ENCODE measurements at regions not wholly inside any gene's neighbourhood (a gene's known extent, or its start where the extent isn't known, plus 50 kb on each side); places are given as distances from the start of the nearest gene placed in this dataset.

- no peak for DNase-seq (ENCODE audit: low read depth)
Observed at GRCh38 chr2:65652066-65652465, 219.7 kb upstream of the SPRED2 start.

- DNase-seq (ENCODE audit: low read depth): no peak
Observed at GRCh38 chr2:65649811-65650589, 217.6 kb upstream of the SPRED2 start.

DNA sequence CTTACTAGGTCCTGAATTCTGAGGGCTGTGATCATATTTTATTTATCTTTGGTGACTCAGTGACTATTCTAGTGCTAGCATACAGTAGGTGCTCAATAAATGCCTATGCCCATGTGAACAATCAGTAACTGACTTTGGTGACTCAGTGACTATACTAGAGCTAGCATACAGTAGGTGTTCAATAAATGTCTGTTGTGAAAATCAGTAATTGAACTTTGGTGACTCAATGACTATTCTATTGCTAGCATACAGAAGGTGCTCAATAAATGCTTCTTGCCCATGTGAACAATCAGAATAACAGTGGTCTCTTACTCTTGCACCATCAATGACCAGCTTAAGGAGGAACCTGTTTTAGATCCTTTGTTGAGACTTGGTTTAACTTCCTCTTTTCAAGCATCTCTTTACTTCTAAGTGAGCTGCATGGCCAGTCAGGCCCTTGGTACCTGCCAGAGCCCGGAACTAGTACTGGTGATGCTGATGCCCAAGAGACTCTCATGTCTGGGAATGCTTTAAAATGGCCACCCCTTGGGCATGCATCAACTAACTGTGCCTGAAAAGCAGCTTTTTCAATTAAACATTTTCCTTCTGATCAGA, 214.9 kb upstream of the SPRED2 start:
- no peak for DNase-seq (ENCODE audit: low read depth)

GRCh38 chr2:65640793-65641103, 208.3 kb upstream of the SPRED2 start:
- DNase-seq (ENCODE audit: low read depth): no peak

DNA sequence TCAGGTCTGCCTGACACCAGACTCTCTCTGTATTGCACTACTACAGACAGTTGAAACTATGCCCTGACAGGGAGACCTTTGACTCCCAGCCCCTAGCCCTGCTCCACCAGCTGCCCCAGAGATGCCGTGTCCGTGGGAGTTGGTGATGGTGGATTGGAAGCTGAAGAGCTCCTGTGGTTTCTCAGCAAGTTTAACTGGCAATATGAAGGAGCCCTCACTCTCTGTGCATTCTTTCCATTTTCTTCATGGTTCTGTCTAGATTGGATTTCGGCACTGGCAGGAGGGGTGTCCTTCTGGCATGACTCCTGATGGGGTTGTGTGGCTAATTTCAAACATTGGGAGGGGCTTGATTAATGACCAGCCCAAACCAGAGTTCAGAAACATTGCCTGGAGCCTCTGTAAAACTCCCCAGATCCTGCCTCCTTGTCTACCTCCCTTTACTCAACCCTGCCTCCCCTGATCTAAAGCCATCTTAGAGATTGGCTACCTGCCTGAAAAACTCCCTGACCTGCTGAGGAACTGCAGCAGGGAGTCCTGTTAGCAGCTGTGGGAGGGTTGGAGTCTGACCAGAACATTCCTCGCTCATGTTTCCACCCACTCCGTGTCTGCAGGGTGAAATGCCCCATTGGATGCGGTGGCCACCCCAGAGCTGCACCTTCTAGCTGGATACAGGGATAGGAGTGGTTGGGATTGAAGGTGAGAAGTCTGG, 206.9 kb upstream of the SPRED2 start:
- peak; percentile 54 for DNase-seq (ENCODE audit: low read depth)

DNA sequence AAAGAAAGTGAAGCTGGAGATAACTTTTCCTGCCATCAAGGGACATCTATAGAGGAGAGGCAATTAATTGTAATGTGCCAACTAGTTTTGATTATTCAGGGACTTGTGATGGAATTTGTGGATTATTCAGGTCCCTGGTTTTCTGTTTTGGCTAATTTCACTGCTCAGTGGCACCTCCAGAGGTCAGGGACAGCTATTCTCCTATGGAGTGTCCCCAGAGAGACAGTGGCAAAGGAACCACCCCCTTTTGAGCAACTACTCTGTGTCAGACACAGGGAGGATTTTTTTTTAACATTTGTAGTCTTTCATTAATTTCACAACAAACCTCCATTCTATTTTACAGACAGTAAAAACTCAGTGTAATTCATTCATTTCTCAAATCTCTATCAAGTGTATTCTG, 206.0 kb upstream of the SPRED2 start:
- DNase-seq (ENCODE audit: low read depth): no peak

DNA sequence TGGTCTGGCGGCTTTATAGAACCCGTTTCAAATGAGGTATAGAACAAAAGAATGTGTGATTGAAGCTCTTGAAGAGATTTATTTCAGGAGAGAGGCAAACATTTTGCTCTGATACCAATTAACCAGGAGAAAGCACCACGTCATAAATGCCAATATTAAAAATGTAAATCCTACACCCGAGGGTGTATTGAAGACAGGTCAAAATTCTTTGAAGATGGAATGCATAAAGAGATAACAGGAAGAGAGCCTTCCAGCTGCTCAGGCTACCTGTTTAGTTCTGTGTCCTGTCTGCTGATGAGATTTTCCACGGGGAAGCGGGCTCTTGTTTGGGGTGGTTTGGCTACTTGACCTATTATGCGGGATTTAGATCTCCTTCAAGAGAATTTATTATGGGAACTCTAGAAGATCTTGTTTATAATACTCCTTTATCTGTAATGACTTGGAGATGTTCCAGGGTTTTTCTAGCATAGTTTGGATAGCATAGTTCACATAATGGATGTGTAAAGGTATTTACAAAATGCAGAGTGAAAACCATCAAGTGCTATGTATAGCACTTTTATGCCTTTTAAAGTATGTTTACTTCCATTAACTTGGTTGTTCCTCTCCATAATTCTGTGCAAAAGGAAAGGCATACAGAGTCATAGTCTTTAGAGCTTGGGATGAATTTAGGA, 204.5 kb upstream of the SPRED2 start:
- DNase-seq (ENCODE audit: low read depth): no peak

DNA sequence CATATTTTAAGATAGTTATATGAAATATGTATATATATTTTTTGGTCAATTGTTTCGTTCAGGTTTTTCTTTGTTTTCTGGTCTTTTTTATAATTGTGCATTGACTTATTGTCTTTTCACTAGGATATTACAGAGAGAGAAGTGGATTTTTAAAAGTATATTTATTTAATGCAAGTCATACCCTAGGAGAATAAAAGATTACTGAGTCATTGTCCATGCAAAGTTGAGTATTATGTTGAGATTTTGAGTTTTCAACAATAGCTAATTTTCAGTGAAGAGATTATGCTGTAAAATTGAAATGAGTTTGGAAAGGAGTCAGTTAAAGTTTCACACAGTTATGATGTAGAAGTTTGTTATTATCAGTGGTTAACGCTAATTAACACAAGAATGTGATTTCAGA, 203.6 kb upstream of the SPRED2 start:
- DNase-seq (ENCODE audit: low read depth): no peak

DNA sequence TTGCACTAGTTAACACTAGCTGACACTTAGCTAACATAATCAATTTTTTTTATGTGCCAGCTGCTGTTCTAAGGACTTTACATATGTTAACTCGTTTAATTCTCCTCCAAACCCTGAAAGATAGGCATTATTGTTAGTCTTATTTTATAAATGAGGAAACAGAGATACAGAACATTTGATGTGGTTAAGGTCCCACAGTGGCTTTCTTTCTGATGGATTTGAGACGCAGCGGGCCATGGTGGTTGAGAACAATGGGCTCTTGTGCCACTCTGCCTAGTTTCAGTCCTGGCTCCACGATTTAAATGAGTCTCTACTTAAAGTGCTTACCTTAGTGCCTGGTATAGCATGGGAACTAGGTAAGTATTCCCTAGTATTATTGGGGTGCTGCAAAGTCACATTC, 201.9 kb upstream of the SPRED2 start:
- DNase-seq (ENCODE audit: low read depth): no peak

DNA sequence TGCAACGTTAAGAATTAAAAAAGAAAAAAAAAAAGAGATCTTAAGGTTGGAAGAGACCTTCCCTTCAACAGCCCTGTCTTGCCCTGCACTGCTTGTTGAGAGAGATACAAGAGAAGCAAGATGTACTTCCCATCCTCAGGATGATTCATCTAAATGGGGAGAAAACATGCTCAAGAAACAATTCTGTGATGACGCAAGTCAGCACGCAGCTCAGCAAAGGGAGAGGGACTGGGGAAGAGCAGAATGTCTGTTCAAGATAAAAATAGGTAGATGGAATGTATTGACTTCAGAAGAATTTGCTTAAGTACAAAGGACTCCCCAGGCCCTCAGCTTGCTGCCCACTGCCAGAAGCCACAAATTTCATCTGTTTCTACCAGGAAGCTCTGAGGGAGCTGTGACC, 198.2 kb upstream of the SPRED2 start:
- DNase-seq (ENCODE audit: low read depth): peak; percentile 65

DNA sequence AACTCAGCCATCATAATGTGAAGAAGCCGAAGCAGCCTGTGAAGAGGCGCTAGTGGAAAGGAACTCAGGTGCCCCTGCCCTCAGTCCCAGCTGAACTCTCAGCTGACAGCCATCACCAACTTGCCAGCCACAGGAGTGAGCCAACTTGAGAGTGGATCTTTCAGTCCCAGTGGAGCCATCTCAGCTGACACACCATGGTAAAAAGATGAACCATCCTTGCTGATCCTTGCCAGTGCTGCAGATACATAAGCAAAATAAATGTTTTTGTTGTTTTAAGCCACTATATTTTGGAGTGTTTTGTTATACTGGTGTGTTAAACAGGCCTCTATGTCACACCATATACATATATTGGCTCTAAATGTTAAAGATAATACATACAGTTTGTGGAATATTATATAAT, 195.8 kb upstream of the SPRED2 start:
- DNase-seq (ENCODE audit: low read depth): no peak

GRCh38 chr2:65626831-65627230, 194.4 kb upstream of the SPRED2 start:
- DNase-seq (ENCODE audit: low read depth): no peak

GRCh38 chr2:65625982-65626381, 193.6 kb upstream of the SPRED2 start:
- DNase-seq (ENCODE audit: low read depth): no peak

DNA sequence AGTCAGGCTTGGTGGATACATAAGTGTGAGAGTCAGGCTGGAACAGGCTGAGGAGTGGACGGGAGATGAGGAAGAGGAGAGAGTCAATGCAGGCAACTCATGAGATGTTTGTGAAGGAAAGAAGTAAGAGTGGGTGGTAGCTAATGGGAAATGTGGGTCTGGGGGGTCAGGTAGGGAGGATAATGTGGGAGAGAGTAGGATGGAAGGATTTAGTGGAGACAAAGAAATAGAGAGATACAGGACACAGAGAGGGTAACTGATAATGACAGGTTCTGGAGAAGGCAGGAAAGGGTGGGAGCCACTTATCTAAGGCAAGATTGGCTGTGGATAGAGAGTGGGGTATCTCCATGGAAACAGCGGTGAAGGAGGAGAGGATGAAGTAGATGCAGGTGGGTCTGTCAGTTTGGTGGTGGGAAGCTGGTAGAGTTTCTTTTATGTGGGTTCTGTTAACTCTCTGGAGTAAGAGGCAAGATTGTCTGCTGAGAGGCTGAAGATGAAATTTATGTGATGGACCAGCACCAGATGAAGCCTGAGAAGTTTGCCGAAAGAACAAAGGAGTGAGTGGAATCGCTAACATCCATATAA, 190.6 kb upstream of the SPRED2 start:
- DNase-seq (ENCODE audit: low read depth): no peak

- DNase-seq (ENCODE audit: low read depth): no peak
Observed at GRCh38 chr2:65622499-65622898, 190.1 kb upstream of the SPRED2 start.

DNA sequence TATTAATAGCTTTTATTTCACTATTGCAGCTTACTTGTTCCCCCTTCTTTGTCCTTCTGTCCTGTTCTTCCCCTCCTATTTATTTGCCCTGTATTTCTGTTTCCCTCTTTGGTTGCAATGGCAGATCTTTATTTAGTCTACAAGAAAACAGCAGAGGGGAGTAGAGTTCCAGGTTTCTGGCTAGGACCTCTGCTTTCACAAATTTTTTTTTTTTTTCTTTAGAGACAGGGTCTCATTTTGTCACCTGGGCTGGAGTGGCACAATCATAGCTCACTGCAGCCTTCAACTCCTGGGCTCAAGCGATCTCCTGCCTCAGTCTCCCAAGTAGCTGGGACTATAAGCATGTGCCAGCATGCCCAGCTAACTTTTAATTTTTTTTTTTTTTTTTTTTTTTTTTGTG, 188.1 kb upstream of the SPRED2 start:
- DNase-seq (ENCODE audit: low read depth): no peak

- DNase-seq (ENCODE audit: low read depth): no peak
Observed at GRCh38 chr2:65620026-65620425, 187.6 kb upstream of the SPRED2 start.

- no peak for DNase-seq (ENCODE audit: low read depth)
Observed at GRCh38 chr2:65615602-65616001, 183.2 kb upstream of the SPRED2 start.

GRCh38 chr2:65613968-65614555, 181.7 kb upstream of the SPRED2 start:
- DNase-seq (ENCODE audit: low read depth): no peak

- no peak for DNase-seq (ENCODE audit: low read depth)
Observed at GRCh38 chr2:65611488-65611887, 179.1 kb upstream of the SPRED2 start.

DNA sequence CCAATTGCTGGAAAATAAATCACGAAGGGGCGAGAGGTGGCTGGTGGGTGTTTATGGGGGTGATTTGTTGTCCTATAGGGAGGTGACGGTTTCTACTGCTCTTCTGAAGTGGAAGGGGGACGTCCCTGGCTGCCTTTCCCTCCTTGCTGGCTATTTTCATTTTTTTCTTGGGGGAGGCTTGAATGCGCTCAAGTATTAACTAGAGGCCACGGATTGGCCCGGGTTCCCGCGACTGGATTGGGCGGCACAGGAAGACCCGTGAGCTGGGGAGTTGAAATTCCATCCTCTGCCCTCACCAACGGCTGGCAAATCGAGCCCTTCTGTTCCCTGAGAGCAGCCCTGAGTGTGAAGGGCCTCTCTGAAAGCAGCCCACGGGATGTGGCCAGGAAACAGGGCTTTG, 176.5 kb upstream of the SPRED2 start:
- no peak for DNase-seq (ENCODE audit: low read depth)

DNA sequence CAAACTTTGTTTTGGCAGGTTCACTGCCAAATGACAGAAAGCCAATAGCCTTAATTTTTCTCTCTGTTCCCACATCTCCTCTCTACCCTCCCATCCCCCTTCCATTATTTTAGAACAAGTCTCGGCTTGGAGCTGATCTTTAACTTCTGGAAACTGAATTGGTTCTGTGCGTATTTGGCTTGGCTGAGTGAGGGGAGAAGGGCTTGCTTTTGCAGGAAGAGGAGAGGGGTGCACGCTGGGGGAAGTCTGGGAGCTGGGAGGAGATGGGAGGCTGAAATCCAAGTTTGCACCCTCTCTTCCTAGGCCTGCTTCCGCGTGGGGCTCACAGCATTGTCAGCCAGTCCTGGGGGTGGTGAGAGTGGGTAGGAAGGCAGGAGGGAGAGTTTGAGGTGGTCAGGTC, 176.1 kb upstream of the SPRED2 start:
- no peak for DNase-seq (ENCODE audit: low read depth)

All from RPMI7951 (cell line).